PC-3 (cell line): ENCODE measurements at regions not wholly inside any gene's neighbourhood (a gene's known extent, or its start where the extent isn't known, plus 50 kb on each side); places are given as distances from the start of the nearest gene placed in this dataset.

ENCODE experiments used
- ATAC-seq: fragments of 200-7000 bp; cut with Tn5 transposase; 2 replicates; pipeline ENCODE4 v1.9.1; 2020; ENCODE audit warnings: mild to moderate bottlenecking, moderate library complexity
- BruUV-seq: library from RNA; stranded (reverse); fragments of 400-500 nt; replicated peaks from 2 replicates; lab custom pipeline; 2021; lab: Mats Ljungman, UMichigan
- CTCF ChIA-PET: fragments of 300-600 bp; sonication (Branson Sonifier 250); formaldehyde crosslinking; loops from one replicate; lab custom pipeline; 2022; ENCODE audit warnings: antibody characterized with exemption; lab: Charles Lee
- POLR2A ChIA-PET: fragments of 300-600 bp; sonication (Branson Sonifier 250); formaldehyde crosslinking; loops from one replicate; lab custom pipeline; 2022; ENCODE audit warnings: antibody characterized with exemption; ENCODE audit not compliant: unreplicated experiment; lab: Charles Lee
- DNase-seq: peaks from one replicate; pipeline ENCODE4 v3.0.0-alpha.2; 2015
- H2AFZ ChIP-seq: fragments of 300-600 bp; sonication (generic); 2 replicates; pipeline ENCODE4 v1.6.0; 2016; ENCODE audit warnings: antibody characterized with exemption, low read length
- H3F3A ChIP-seq: fragments of 300-600 bp; sonication (generic); one replicate; pipeline ENCODE4 v1.6.0; 2017; ENCODE audit warnings: antibody characterized with exemption, low read length, control low read depth, mild to moderate bottlenecking; ENCODE audit not compliant: unreplicated experiment
- H3K27ac ChIP-seq: fragments of 300-600 bp; sonication (generic); 2 replicates; pipeline ENCODE4 v1.5.1; 2016; ENCODE audit warnings: mild to moderate bottlenecking, low read length
- H3K27me3 ChIP-seq: fragments of 300-600 bp; sonication (generic); 2 replicates; pipeline ENCODE4 v1.6.1; 2016; ENCODE audit warnings: low read length, mixed read lengths
- H3K36me3 ChIP-seq: fragments of 300-600 bp; sonication (generic); 2 replicates; pipeline ENCODE4 v1.6.1; 2016; ENCODE audit warnings: low read depth, mixed run types, low read length, mixed read lengths
- H3K4me1 ChIP-seq: fragments of 300-600 bp; sonication (generic); 2 replicates; pipeline ENCODE4 v1.5.1; 2016; ENCODE audit warnings: low read length; ENCODE audit not compliant: insufficient read depth
- H3K4me2 ChIP-seq: fragments of 300-600 bp; sonication (generic); 2 replicates; pipeline ENCODE4 v1.6.0; 2016; ENCODE audit warnings: low read length
- H3K4me3 ChIP-seq: fragments of 300-600 bp; sonication (generic); 2 replicates; pipeline ENCODE4 v1.5.1; 2016; ENCODE audit warnings: mild to moderate bottlenecking, low read length, mixed read lengths
- H3K79me2 ChIP-seq: fragments of 300-600 bp; sonication (generic); 2 replicates; pipeline ENCODE4 v1.6.1; 2017; ENCODE audit warnings: low read length, mixed read lengths
- H3K9ac ChIP-seq: fragments of 300-600 bp; sonication (generic); 2 replicates; pipeline ENCODE4 v1.6.0; 2016; ENCODE audit warnings: mild to moderate bottlenecking, low read length
- H3K9me2 ChIP-seq: fragments of 300-600 bp; sonication (generic); replicated peaks from 2 replicates; pipeline ENCODE4 v1.6.1; 2016; ENCODE audit warnings: mixed run types, low read length, mixed read lengths
- H3K9me3 ChIP-seq: fragments of 300-600 bp; sonication (generic); 2 replicates; pipeline ENCODE4 v1.6.1; 2016; ENCODE audit warnings: low read length, mixed read lengths
- H4K20me1 ChIP-seq: fragments of 300-600 bp; sonication (generic); 2 replicates; pipeline ENCODE4 v1.6.1; 2016; ENCODE audit warnings: low read length, mixed read lengths
- EZH2 ChIP-seq: fragments of 300-600 bp; sonication (generic); IDR thresholded peaks from one replicate; pipeline ENCODE4 v1.6.1; 2017; ENCODE audit warnings: antibody characterized with exemption, mild to moderate bottlenecking, low read length; ENCODE audit not compliant: unreplicated experiment
- EZH2phosphoT487 ChIP-seq: fragments of 300-600 bp; sonication (generic); IDR thresholded peaks from 2 replicates; pipeline ENCODE4 v1.6.1; 2018; ENCODE audit warnings: mild to moderate bottlenecking, antibody characterized with exemption, low read length, borderline replicate concordance
- intact Hi-C: fragments of 100-400 bp; cut with micrococcal nuclease; formaldehyde crosslinking; loops from 2 replicates; pipeline ENCODE4 v1.9.0; 2023
- TF ChIP-seq, protein P1 (sequence below): fragments of 300-600 bp; sonication (generic); conservative IDR thresholded peaks from 2 replicates; pipeline ENCODE4 v1.5.1; 2017; ENCODE audit warnings: antibody characterized with exemption, low read depth, mild to moderate bottlenecking, low read length

DNA sequence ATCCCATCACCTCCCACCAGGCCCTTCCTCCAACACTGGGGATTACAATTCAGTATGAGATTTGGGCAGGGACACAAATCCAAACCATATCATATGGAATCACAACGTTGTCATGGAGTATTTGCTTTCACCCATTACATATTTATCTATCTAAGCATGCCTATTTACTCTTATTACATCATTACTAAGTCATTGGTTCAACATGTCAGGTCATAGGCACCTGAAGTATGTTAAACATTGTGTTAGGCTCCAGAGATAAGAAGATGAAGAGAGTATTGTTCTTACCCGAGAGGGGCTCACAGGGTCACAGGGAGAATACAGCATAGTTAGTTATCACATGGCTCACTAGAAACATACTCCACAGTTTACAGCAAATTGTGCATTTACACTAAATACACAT lies 150.5 kb downstream of the TMEM161B start:
- Histone ChIP-seq H2AFZ (no peak overlapping the region), H3K27ac (peak overlapping the region; percentile 84), H3K4me1 (peaks cover 28% of the 10 kb centered on the region), H3K4me3 (no peak overlapping the region), H4K20me1 (no peaks in the 10 kb centered on the region), H3K36me3 (no peaks in the 10 kb centered on the region), H3K9me3 (no peaks in the 10 kb centered on the region), H3K9me2 (no peaks in the 10 kb centered on the region), H3K4me2 (no peak overlapping the region), H3F3A (no peaks in the 10 kb centered on the region), H3K27me3 (no peaks in the 10 kb centered on the region), H3K79me2 (no peaks in the 10 kb centered on the region), H3K9ac (no peak overlapping the region)
- CTCF ChIA-PET: no interaction called here
- POLR2A ChIA-PET: no interaction called here
- TF ChIP-seq EZH2phosphoT487 (no peak), EZH2 (no peak)
- TF ChIP-seq, protein P1, sequence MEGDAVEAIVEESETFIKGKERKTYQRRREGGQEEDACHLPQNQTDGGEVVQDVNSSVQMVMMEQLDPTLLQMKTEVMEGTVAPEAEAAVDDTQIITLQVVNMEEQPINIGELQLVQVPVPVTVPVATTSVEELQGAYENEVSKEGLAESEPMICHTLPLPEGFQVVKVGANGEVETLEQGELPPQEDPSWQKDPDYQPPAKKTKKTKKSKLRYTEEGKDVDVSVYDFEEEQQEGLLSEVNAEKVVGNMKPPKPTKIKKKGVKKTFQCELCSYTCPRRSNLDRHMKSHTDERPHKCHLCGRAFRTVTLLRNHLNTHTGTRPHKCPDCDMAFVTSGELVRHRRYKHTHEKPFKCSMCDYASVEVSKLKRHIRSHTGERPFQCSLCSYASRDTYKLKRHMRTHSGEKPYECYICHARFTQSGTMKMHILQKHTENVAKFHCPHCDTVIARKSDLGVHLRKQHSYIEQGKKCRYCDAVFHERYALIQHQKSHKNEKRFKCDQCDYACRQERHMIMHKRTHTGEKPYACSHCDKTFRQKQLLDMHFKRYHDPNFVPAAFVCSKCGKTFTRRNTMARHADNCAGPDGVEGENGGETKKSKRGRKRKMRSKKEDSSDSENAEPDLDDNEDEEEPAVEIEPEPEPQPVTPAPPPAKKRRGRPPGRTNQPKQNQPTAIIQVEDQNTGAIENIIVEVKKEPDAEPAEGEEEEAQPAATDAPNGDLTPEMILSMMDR: no peak
- no peak for ATAC-seq
- intact Hi-C loops: loop anchor here (5.0 kb wide), 1 partner anchor 336 kb away; no protein-coding TSS in a partner anchor
- no TSS peak for BruUV-seq
- DNase-seq: no peak

- Histone ChIP-seq H3K9me2 (no peaks in the 10 kb centered on the region), H2AFZ (no peak overlapping the region), H3K27ac (peak overlapping the region; percentile 84), H3K79me2 (no peaks in the 10 kb centered on the region), H3K9ac (peak overlapping the region; percentile 42), H3K36me3 (no peaks in the 10 kb centered on the region), H3F3A (no peaks in the 10 kb centered on the region), H3K9me3 (no peaks in the 10 kb centered on the region), H3K27me3 (no peaks in the 10 kb centered on the region), H3K4me2 (peak overlapping the region; percentile 30; the same call in 1 of the 2 replicates), H4K20me1 (no peaks in the 10 kb centered on the region), H3K4me3 (no peak overlapping the region), H3K4me1 (peaks cover 28% of the 10 kb centered on the region)
- POLR2A ChIA-PET: no interaction called here
- CTCF ChIA-PET: no interaction called here
- peak; percentile 75 for ATAC-seq
- intact Hi-C loops: loop anchor here (5.0 kb wide), 1 partner anchor 335 kb away; no protein-coding TSS in a partner anchor
- TF ChIP-seq EZH2phosphoT487: no peak
- TF ChIP-seq EZH2: no peak
- TF ChIP-seq, protein P1: no peak
- no TSS peak for BruUV-seq
- DNase-seq: peak; percentile 53
These were observed 151.1 kb downstream of the TMEM161B start for GRCh38 chr5:88117546-88117945.

GRCh38 chr5:88116396-88116795 lies 152.2 kb downstream of the TMEM161B start:
- peak; percentile 83 for ATAC-seq
- CTCF ChIA-PET: no interaction called here
- BruUV-seq: no TSS peak

More at GRCh38 chr5:88116396-88116795, 152.2 kb downstream of the TMEM161B start:
- no peak overlapping the region for H2AFZ ChIP-seq
- no peaks in the 10 kb centered on the region for H3F3A ChIP-seq
- no peaks in the 10 kb centered on the region for H3K27me3 ChIP-seq
- no peaks in the 10 kb centered on the region for H3K79me2 ChIP-seq
- H3K36me3 ChIP-seq: no peaks in the 10 kb centered on the region
- POLR2A ChIA-PET: no interaction called here
- no peaks in the 10 kb centered on the region for H3K9me2 ChIP-seq
- peak overlapping the region; percentile 84 for H3K27ac ChIP-seq
- no peaks in the 10 kb centered on the region for H3K9me3 ChIP-seq
- peak; percentile 77 for DNase-seq
- intact Hi-C loops: loop anchor here (5.0 kb wide), 1 partner anchor 334 kb away; no protein-coding TSS in a partner anchor
- peak overlapping the region; percentile 36 for H3K4me2 ChIP-seq
- H3K4me3 ChIP-seq: no peak overlapping the region
- H3K9ac ChIP-seq: peak overlapping the region; percentile 42; the same call in 1 of the 2 replicates
- no peaks in the 10 kb centered on the region for H4K20me1 ChIP-seq
- TF ChIP-seq EZH2phosphoT487: no peak
- TF ChIP-seq EZH2: no peak
- TF ChIP-seq, protein P1: no peak
- H3K4me1 ChIP-seq: peaks cover 28% of the 10 kb centered on the region
